ENCODE measurements at regions not wholly inside any gene's neighbourhood (a gene's known extent, or its start where the extent isn't known, plus 50 kb on each side); places are given as distances from the start of the nearest gene placed in this dataset.

DNA sequence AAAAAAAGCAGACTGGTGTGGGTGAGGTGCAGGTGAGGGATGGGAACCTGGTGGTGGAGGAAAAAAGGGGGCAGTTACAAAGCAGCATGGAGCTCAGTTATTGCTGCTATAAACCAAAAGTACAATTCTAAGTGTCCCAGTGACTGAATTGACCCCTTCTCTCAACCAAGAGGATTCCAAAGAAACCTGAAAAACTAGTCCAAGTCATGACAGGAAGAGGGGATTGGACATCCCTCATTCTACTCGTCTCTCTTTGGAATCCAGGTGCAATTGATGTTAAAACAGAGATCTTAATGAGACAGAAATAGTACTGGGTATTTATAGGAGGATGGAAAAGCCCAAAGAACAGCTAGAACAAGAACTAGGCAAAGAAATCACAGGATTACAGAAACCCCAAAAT lies 322.3 kb upstream of the IGFBP3 start:
- CTCF ChIA-PET (ENCODE audit: partially characterized antibody) = interaction anchor here (0.7 to 2.7 kb wide), 2 partner anchors 150 to 320 kb away, joined by 3 to 7 read pairs; no protein-coding TSS in a partner anchor
- H2BK12ac ChIP-seq (ENCODE audit: low read depth, low read length) = no peak overlapping the region
- H3K4me3 ChIP-seq (ENCODE audit: extremely low read depth in 1 of 4, insufficient read depth in 2 of 4, low read depth in 3 of 4, low read length in 4 of 4) = no peak overlapping the region
- no peaks in the 10 kb centered on the region for H4K20me1 ChIP-seq (replicated peaks in 1 of 2; ENCODE audit: control insufficient read depth in 1 of 2, insufficient read depth in 2 of 2, low read length in 2 of 2)
- no peak overlapping the region for H3K14ac ChIP-seq (ENCODE audit: insufficient read length)
- no peak overlapping the region for H4K91ac ChIP-seq (replicated peaks; ENCODE audit: insufficient read length, low read length)
- H3K23me2 ChIP-seq (ENCODE audit: low read depth, low read length) = no peaks in the 10 kb centered on the region
- H3K4me2 ChIP-seq (ENCODE audit: insufficient read depth in 1 of 2, low read depth in 2 of 2, low read length in 2 of 2) = no peak overlapping the region
- H3K79me1 ChIP-seq (ENCODE audit: low read depth, low read length) = no peaks in the 10 kb centered on the region
- H4K8ac ChIP-seq (ENCODE audit: extremely low read depth, insufficient read depth, low read length) = no peak overlapping the region
- no peak overlapping the region for H3K27ac ChIP-seq (ENCODE audit: low read depth, low read length)
- H3K18ac ChIP-seq (ENCODE audit: extremely low read depth, low read length) = no peak overlapping the region
- no peak overlapping the region for H4K5ac ChIP-seq (ENCODE audit: insufficient read length, low read depth, low read length)
- H3K9ac ChIP-seq (replicated peaks in 1 of 4; ENCODE audit: extremely low read depth in 1 of 4, low read depth in 3 of 4, low read length in 3 of 4) = no peak overlapping the region
- 0 out of 4 replicates have a peak, but pooled peaks cover 0 to 3% of the 10 kb centered on the region in 2 experiments for H3K9me3 ChIP-seq (ENCODE audit: insufficient read depth in 2 of 2, low read depth in 1 of 2, low read length in 1 of 2)
- H2BK5ac ChIP-seq (ENCODE audit: low read depth, low read length) = no peak overlapping the region
- no peak overlapping the region for H2BK20ac ChIP-seq (ENCODE audit: low read length)
- H2AFZ ChIP-seq (ENCODE audit: low read length) = no peak overlapping the region
- no peak overlapping the region for H2BK120ac ChIP-seq (replicated peaks; ENCODE audit: low read depth, low read length)
- H3K23ac ChIP-seq (ENCODE audit: insufficient read length) = no peak overlapping the region
- no peak overlapping the region for H3K56ac ChIP-seq (replicated peaks; ENCODE audit: insufficient read length, low read depth, low read length)
- DNase-seq (ENCODE audit: low read depth in 1 of 2, low spot score in 2 of 2) = no peak
- 85% methylated on average over 1 of the region's 1 CpG; no CpG with 5 or more reads in 1 of the 2 experiments for WGBS, 2 experiments (ENCODE audit: extremely low coverage in 1 of 2, insufficient coverage in 1 of 2, insufficient read length in 1 of 2, insufficient replicate concordance in 2 of 2, low coverage in 1 of 2, low lambda C conversion rate in 2 of 2, missing lambda C conversion rate in 1 of 2)
- no peaks in the 10 kb centered on the region for H3K79me2 ChIP-seq (ENCODE audit: control insufficient read depth in 1 of 2, insufficient read depth in 2 of 2, low read length in 2 of 2)
- no peak for FAIRE-seq
- H3K4ac ChIP-seq (replicated peaks; ENCODE audit: insufficient read length, low read depth, low read length) = no peak overlapping the region
- H3K27me3 ChIP-seq (replicated peaks in 1 of 4; ENCODE audit: control insufficient read depth in 3 of 4, extremely low read depth in 1 of 4, insufficient read depth in 3 of 4, low read length in 3 of 4) = no peaks in the 10 kb centered on the region
- no peaks in the 10 kb centered on the region for H3K36me3 ChIP-seq (ENCODE audit: control insufficient read depth in 2 of 4, insufficient read depth in 4 of 4, low read length in 3 of 4)
- H3K4me1 ChIP-seq (replicated peaks in 1 of 4; ENCODE audit: control insufficient read depth in 3 of 4, insufficient read depth in 4 of 4, low read length in 3 of 4) = peaks cover 0 to 2% (median 0%) of the 10 kb centered on the region in 4 experiments; a peak in 2 of 7 replicates
- POLR2A ChIA-PET (ENCODE audit: partially characterized antibody) = no interaction called here
- H2BK15ac ChIP-seq (ENCODE audit: low read length) = no peak overlapping the region
- no peak overlapping the region for H2AK5ac ChIP-seq (ENCODE audit: low read depth, low read length)
- TF ChIP-seq EP300 (IDR thresholded peaks at IDR 0.05; ENCODE audit: borderline replicate concordance in 1 of 2, low read depth in 2 of 2, low read length in 2 of 2) (no peak), SRF (IDR thresholded peaks at IDR 0.05; ENCODE audit: low read depth, low read length) (no peak), BRCA1 (IDR thresholded peaks at IDR 0.05; ENCODE audit: low read depth, low read length) (no peak), TAF1 (IDR thresholded peaks at IDR 0.05; ENCODE audit: low read depth, low read length) (no peak), SIN3A (conservative IDR thresholded peaks at IDR 0.05 in 1 of 2, IDR thresholded peaks at IDR 0.05 in 1 of 2; ENCODE audit: low read depth in 1 of 2, low read length in 2 of 2) (no peak), SIRT6 (IDR thresholded peaks at IDR 0.05; ENCODE audit: low read length) (no peak), RAD21 (IDR thresholded peaks at IDR 0.05 in 1 of 2, conservative IDR thresholded peaks at IDR 0.05 in 1 of 2; ENCODE audit: low read depth in 2 of 2, low read length in 2 of 2) (no peak), NANOG (IDR thresholded peaks at IDR 0.05; ENCODE audit: insufficient read depth, low read depth, low read length, poor library complexity, severe bottlenecking) (no peak), BCL11A (IDR thresholded peaks at IDR 0.05; ENCODE audit: low read depth in 2 of 2, low read length in 2 of 2) (no peak), SP4 (IDR thresholded peaks at IDR 0.05; ENCODE audit: low read length) (no peak), CREB1 (IDR thresholded peaks at IDR 0.05) (no peak), TAF7 (optimal IDR thresholded peaks at IDR 0.05; ENCODE audit: borderline replicate concordance, low read depth, low read length) (no peak), MAFK (IDR thresholded peaks at IDR 0.05; ENCODE audit: low read depth, low read length) (no peak)
- TF ChIP-seq, protein P1, sequence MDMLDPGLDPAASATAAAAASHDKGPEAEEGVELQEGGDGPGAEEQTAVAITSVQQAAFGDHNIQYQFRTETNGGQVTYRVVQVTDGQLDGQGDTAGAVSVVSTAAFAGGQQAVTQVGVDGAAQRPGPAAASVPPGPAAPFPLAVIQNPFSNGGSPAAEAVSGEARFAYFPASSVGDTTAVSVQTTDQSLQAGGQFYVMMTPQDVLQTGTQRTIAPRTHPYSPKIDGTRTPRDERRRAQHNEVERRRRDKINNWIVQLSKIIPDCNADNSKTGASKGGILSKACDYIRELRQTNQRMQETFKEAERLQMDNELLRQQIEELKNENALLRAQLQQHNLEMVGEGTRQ (IDR thresholded peaks at IDR 0.05; ENCODE audit: low read length) = no peak

All from H1 (cell line).